Astrocyte of the cerebellum (primary cell): ENCODE measurements at regions not wholly inside any gene's neighbourhood (a gene's known extent, or its start where the extent isn't known, plus 50 kb on each side); places are given as distances from the start of the nearest gene placed in this dataset.
"Not testable (repeated sequence)": the region's sequence is repeated elsewhere in the genome, so short reads cannot be mapped to it uniquely, and the experiment has no call there.

Source experiments
- DNase-seq: peaks from one replicate; pipeline ENCODE4 v3.0.0-alpha.2; 2011; ENCODE audit warnings: low read depth
- H3K4me3 ChIP-seq: 2 replicates; pipeline ENCODE4 v1.5.1; 2011; ENCODE audit warnings: mild to moderate bottlenecking, low read depth, low read length, moderate library complexity
- in situ Hi-C: cut with HindIII; loops from 2 replicates; pipeline ENCODE4 v1.10.0; 2017; ENCODE audit warnings: low sequenced_read_pairs
- TF ChIP-seq, protein P1 (sequence below): IDR thresholded peaks from 2 replicates; pipeline ENCODE4 v1.5.1; 2012; ENCODE audit warnings: low read length, low read depth, moderate library complexity, mild to moderate bottlenecking; ENCODE audit errors: missing control alignments

- no peak for DNase-seq
These were observed 1921.9 kb upstream of the LRRTM1 start for GRCh38 chr2:82226441-82226840.

DNA sequence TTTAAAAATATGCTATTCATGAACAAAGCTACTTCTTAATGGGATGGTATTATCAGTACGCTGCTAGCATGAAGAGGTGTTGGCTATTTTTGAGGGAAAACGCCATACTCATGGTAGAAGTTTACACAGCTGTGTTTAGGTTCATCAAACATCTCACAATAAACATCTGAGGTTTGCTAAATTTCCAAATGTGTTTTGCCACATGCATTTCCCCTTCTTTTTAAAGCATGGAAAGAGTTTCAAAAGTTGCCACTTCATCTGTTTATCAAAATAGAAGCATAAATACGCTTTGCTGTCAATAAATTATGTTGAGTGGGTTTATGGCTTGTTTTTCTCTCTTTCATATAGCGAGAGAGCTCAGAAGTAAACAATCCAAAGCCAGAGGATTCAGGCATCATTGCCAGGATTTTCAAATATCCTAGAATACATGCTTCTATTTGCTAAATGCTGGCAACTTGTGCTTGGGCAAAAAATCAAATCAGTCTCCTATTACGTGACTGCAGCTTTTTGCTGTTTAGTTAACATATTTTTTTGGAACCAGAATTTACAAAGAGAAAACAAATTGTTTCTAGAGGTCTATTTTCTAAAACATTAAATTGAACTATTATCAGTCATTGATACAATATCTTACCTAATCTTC lies 1919.9 kb upstream of the LRRTM1 start:
- no peak overlapping the region for H3K4me3 ChIP-seq
- in situ Hi-C loops, result no loop called here
- DNase-seq, result no peak
- TF ChIP-seq, protein P1, sequence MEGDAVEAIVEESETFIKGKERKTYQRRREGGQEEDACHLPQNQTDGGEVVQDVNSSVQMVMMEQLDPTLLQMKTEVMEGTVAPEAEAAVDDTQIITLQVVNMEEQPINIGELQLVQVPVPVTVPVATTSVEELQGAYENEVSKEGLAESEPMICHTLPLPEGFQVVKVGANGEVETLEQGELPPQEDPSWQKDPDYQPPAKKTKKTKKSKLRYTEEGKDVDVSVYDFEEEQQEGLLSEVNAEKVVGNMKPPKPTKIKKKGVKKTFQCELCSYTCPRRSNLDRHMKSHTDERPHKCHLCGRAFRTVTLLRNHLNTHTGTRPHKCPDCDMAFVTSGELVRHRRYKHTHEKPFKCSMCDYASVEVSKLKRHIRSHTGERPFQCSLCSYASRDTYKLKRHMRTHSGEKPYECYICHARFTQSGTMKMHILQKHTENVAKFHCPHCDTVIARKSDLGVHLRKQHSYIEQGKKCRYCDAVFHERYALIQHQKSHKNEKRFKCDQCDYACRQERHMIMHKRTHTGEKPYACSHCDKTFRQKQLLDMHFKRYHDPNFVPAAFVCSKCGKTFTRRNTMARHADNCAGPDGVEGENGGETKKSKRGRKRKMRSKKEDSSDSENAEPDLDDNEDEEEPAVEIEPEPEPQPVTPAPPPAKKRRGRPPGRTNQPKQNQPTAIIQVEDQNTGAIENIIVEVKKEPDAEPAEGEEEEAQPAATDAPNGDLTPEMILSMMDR, result no peak

More at GRCh38 chr2:82226441-82226840, 1921.9 kb upstream of the LRRTM1 start:
- in situ Hi-C loops, result no loop called here
- TF ChIP-seq, protein P1, result no peak
- no peak overlapping the region for H3K4me3 ChIP-seq

GRCh38 chr2:82215212-82215611 lies 1910.7 kb upstream of the LRRTM1 start:
- no peak overlapping the region for H3K4me3 ChIP-seq
- TF ChIP-seq, protein P1, result no peak
- in situ Hi-C loops, result no loop called here
- no peak for DNase-seq

DNA sequence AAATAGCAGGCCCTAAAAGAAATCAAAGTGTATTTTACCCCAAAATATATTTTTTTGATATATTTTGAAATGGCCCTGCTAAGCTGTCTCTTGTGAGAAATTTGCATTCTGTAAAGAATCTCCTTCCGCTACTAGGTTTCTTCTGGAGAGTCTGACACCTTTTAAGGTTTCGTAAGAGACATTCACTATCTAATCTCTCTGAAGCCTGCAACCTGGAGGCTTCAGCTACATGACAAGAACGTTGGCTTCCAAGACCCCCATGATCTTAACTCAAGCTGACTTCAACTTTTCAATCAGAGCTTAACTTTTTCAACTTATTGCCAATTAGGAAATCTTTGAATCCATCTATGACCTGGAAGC lies 1894.9 kb upstream of the LRRTM1 start:
- in situ Hi-C loops, result no loop called here
- H3K4me3 ChIP-seq, result no peak overlapping the region

GRCh38 chr2:82198809-82199492 lies 1894.4 kb upstream of the LRRTM1 start:
- in situ Hi-C loops, result no loop called here
- TF ChIP-seq, protein P1, result no peak
- no peak for DNase-seq
- H3K4me3 ChIP-seq, result no peak overlapping the region

More for the DNA sequence above, 1894.9 kb upstream of the LRRTM1 start:
- TF ChIP-seq, protein P1, result no peak
- no peak for DNase-seq

- TF ChIP-seq, protein P1, result no peak
- no peak overlapping the region for H3K4me3 ChIP-seq
- no peak for DNase-seq
- in situ Hi-C loops, result no loop called here
These were observed 1877.7 kb upstream of the LRRTM1 start for GRCh38 chr2:82182270-82182669.

DNA sequence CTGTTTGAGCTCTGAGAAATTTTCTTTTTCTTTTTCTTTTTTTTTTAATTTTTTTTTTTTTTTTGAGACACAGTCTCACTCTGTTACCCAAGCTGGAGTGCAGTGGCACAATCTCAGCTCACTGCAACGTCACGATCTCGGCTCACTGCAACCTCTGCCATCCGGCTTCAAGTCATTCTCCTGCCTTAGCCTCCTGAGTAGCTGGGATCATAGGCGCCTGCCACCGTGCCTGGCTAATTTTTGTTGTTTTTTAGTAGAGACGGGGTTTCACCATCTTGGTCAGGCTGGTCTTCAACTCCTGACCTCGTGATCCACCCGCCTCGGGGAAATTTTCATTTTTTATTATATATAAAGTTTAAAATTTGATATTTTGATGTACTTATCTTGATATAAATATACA lies 1870.7 kb upstream of the LRRTM1 start:
- H3K4me3 ChIP-seq, DNase-seq, in situ Hi-C loops: not testable (repeated sequence)
